ENCODE measurements at regions not wholly inside any gene's neighbourhood (a gene's known extent, or its start where the extent isn't known, plus 50 kb on each side); places are given as distances from the start of the nearest gene placed in this dataset.

DNA sequence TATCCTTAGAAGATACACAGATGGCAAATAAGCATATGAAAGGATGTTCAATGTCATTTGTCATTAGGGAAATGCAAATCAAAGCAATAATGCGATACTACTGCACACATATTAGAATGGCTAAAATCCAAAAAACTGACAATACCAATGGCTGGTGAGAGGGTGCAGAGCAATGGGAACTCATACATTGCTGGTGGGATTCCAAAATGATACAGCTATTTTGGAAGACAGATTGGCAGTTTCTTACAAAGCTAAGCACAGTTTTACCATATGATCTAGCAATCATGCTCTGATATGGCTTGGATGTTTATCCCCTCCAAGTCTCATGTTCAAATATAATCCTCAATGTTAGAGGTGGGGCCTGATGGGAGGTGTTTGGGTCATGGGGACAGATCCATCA, 122.6 kb downstream of the KCTD15 start:
- TF ChIP-seq, protein P1, sequence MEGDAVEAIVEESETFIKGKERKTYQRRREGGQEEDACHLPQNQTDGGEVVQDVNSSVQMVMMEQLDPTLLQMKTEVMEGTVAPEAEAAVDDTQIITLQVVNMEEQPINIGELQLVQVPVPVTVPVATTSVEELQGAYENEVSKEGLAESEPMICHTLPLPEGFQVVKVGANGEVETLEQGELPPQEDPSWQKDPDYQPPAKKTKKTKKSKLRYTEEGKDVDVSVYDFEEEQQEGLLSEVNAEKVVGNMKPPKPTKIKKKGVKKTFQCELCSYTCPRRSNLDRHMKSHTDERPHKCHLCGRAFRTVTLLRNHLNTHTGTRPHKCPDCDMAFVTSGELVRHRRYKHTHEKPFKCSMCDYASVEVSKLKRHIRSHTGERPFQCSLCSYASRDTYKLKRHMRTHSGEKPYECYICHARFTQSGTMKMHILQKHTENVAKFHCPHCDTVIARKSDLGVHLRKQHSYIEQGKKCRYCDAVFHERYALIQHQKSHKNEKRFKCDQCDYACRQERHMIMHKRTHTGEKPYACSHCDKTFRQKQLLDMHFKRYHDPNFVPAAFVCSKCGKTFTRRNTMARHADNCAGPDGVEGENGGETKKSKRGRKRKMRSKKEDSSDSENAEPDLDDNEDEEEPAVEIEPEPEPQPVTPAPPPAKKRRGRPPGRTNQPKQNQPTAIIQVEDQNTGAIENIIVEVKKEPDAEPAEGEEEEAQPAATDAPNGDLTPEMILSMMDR (IDR thresholded peaks at IDR 0.05 in 4 of 5, conservative IDR thresholded peaks at IDR 0.05 in 1 of 5): no peak
- TF ChIP-seq POLR2A (IDR thresholded peaks at IDR 0.05): no peak
